RCC 7860 (cell line): ENCODE measurements at regions not wholly inside any gene's neighbourhood (a gene's known extent, or its start where the extent isn't known, plus 50 kb on each side); places are given as distances from the start of the nearest gene placed in this dataset.

Experiments used
- DNase-seq: peaks from one replicate; pipeline ENCODE4 v3.0.0-alpha.2; 2015; ENCODE audit warnings: low spot score
- FAIRE-seq: peaks from 2 replicates; lab custom pipeline; 2012; peaks lifted over from hg19 to GRCh38; lab: Jason Lieb, UNC

GRCh38 chr19:33946535-33947264, 150.0 kb downstream of the KCTD15 start:
- FAIRE-seq (no peak), DNase-seq (no peak)

GRCh38 chr19:33947265-33947964, 150.7 kb downstream of the KCTD15 start:
- FAIRE-seq (no peak), DNase-seq (no peak)

- FAIRE-seq (no peak), DNase-seq (no peak)
These were observed 152.1 kb downstream of the KCTD15 start for GRCh38 chr19:33948651-33949335.

GRCh38 chr19:33950091-33950750, 153.6 kb downstream of the KCTD15 start:
- no peak for DNase-seq
- FAIRE-seq: no peak

GRCh38 chr19:33953023-33953422, 156.4 kb downstream of the KCTD15 start:
- DNase-seq: no peak

GRCh38 chr19:33953592-33953991, 156.9 kb downstream of the KCTD15 start:
- DNase-seq: no peak
- no peak for FAIRE-seq

More at GRCh38 chr19:33953023-33953422, 156.4 kb downstream of the KCTD15 start:
- FAIRE-seq: no peak

GRCh38 chr19:33954686-33955085, 158.0 kb downstream of the KCTD15 start:
- no peak for DNase-seq

GRCh38 chr19:33956941-33957340, 160.3 kb downstream of the KCTD15 start:
- DNase-seq (no peak), FAIRE-seq (no peak)

More at GRCh38 chr19:33954686-33955085, 158.0 kb downstream of the KCTD15 start:
- FAIRE-seq: no peak

- FAIRE-seq (no peak), DNase-seq (no peak)
These were observed 161.1 kb downstream of the KCTD15 start for GRCh38 chr19:33957804-33958203.

GRCh38 chr19:33960566-33960965, 163.9 kb downstream of the KCTD15 start:
- FAIRE-seq: no peak
- no peak for DNase-seq

GRCh38 chr19:33962161-33962560, 165.5 kb downstream of the KCTD15 start:
- no peak for FAIRE-seq
- DNase-seq: no peak

GRCh38 chr19:33963514-33963913, 166.8 kb downstream of the KCTD15 start:
- DNase-seq (no peak), FAIRE-seq (no peak)

GRCh38 chr19:33971073-33971472, 174.4 kb downstream of the KCTD15 start:
- FAIRE-seq: no peak
- DNase-seq: no peak

- FAIRE-seq: no peak
These were observed 181.4 kb downstream of the KCTD15 start for GRCh38 chr19:33977756-33978685.

GRCh38 chr19:33982706-33983105, 186.0 kb downstream of the KCTD15 start:
- FAIRE-seq (no peak), DNase-seq (no peak)

More at GRCh38 chr19:33977756-33978685, 181.4 kb downstream of the KCTD15 start:
- no peak for DNase-seq

GRCh38 chr19:33988601-33989000, 183.7 kb upstream of the LSM14A start:
- FAIRE-seq: no peak
- no peak for DNase-seq

GRCh38 chr19:33997690-33998089, 174.6 kb upstream of the LSM14A start:
- DNase-seq (no peak), FAIRE-seq (no peak)

- FAIRE-seq (no peak), DNase-seq (no peak)
These were observed 174.0 kb upstream of the LSM14A start for GRCh38 chr19:33998302-33998701.

- FAIRE-seq: no peak
- no peak for DNase-seq
These were observed 173.5 kb upstream of the LSM14A start for GRCh38 chr19:33998739-33999345.

GRCh38 chr19:34017024-34017423, 155.3 kb upstream of the LSM14A start:
- no peak for DNase-seq
- no peak for FAIRE-seq
